ENCODE measurements at regions not wholly inside any gene's neighbourhood (a gene's known extent, or its start where the extent isn't known, plus 50 kb on each side); places are given as distances from the start of the nearest gene placed in this dataset.

- TF ChIP-seq SUZ12 (IDR thresholded peaks at IDR 0.05; ENCODE audit: extremely low read depth, insufficient read depth, insufficient read length): no peak
- TF ChIP-seq ZNF274 (IDR thresholded peaks at IDR 0.05; ENCODE audit: low read depth, low read length): no peak
These were observed 125.3 kb downstream of the SUCNR1 start for GRCh38 chr3:151998744-151999143.

Measured in NT2/D1 (cell line).